Esophagus squamous epithelium (tissue), 4 donors: ENCODE measurements at regions not wholly inside any gene's neighbourhood (a gene's known extent, or its start where the extent isn't known, plus 50 kb on each side); places are given as distances from the start of the nearest gene placed in this dataset.

Experiments used
- CTCF ChIP-seq, 6 experiments: fragments of 450-650 bp in 4 of 6; fragments of 200-600 bp in 2 of 6; sonication (generic) in 2 of 6; IDR thresholded peaks; one replicate each; pipeline ENCODE4 v1.5.1; 2016 to 2019; ENCODE audit warnings: antibody characterized with exemption in 6 of 6, mild to moderate bottlenecking in 4 of 6, moderate library complexity in 4 of 6
- POLR2A ChIP-seq, 4 donors: fragments of 450-650 bp; IDR thresholded peaks; one replicate each; pipeline ENCODE4 v1.6.1; 2017; ENCODE audit warnings: antibody characterized with exemption in 4 of 4, mild to moderate bottlenecking in 4 of 4, moderate library complexity in 3 of 4

DNA sequence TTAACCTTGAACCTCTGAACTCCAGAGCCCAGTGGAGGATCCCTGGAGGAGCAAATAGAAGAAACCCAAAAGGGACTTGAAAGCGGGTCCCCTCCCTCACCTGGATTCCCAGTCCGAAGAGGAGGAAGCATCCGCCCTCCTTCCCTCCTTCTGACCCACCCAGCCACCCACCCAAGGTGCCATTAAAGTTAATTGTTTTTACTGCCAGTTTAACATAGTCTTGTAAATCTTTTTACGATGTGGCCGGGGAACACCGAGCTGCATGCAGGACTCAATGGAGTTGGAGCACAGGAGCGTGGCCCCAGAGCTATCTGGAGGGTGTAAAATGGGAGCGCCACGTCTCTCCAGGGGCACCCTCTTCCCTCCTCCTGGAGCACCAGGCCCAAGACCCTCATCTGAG, 49.9 kb upstream of the TBX3 start:
- TF ChIP-seq POLR2A (IDR thresholded peaks at IDR 0.05) (no peak), CTCF (IDR thresholded peaks at IDR 0.05) (no peak)
